CD4-positive, alpha-beta T cell treated with Interleukin-2 at 100 ng/mL for 4 hours (primary cell): ENCODE measurements at regions not wholly inside any gene's neighbourhood (a gene's known extent, or its start where the extent isn't known, plus 50 kb on each side); places are given as distances from the start of the nearest gene placed in this dataset.
A peak's percentile ranks its signal among the peaks of the same experiment; 100 is the strongest.
"Not testable (repeated sequence)": the region's sequence is repeated elsewhere in the genome, so short reads cannot be mapped to it uniquely, and the experiment has no call there.

Experiments used
- DNase-seq: peaks from one replicate; pipeline ENCODE4 v3.0.0-alpha.2; 2020; ENCODE audit warnings: low spot score

DNA sequence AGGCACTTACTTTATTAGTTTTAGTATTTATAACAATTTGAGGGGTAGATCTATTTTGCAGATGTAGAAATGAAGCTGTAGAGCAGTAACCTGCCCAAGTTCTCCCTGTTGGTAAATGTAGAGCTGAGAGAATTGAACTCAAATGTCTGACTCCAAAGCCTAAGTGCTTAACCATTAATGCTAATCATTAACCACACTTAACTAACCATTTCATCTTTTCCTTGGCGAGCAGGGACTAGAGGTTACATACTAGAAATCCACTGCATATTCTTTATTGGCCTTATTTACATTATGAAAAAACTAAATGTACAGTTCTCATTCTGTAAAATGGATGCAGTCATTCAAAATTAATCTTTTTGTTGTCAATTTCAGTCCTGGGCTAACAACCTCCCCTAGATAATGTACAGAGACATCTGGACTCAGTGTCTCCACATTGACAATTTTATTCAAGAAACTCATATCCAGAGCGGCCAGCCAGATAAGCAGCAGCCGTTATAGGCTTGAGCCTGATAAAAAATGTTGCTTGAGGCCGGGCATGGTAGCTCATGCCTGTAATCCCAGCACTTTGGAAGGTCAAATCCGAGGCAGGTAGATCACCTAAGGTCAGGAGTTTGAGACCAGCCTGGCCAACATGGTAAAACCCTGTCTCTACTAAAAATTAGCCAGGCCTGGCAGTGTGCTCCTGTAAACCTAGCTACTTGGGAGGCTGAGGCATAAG, 76.7 kb upstream of the PICALM start:
- DNase-seq, result no peak

- no peak for DNase-seq
Measured at GRCh38 chr11:86144846-86145245, 76.0 kb upstream of the PICALM start.

DNA sequence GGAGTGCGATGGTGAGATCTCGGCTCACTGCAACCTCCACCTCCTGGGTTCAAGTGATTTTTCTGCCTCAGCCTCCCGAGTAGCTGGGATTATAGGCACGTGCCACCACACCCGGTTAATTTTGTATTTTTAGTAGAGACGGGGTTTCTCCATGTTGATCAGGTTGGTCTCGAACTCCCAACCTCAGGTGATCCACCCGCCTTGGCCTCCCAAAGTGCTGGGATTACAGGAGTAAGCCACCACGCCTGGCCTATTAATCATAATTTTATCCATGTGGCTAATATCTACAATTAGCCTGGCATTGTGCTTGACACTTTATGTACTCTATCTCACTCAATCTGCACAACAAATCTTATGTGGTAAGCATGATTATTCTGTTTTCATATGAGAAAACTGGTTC, 75.2 kb upstream of the PICALM start:
- not testable (repeated sequence) for DNase-seq

DNA sequence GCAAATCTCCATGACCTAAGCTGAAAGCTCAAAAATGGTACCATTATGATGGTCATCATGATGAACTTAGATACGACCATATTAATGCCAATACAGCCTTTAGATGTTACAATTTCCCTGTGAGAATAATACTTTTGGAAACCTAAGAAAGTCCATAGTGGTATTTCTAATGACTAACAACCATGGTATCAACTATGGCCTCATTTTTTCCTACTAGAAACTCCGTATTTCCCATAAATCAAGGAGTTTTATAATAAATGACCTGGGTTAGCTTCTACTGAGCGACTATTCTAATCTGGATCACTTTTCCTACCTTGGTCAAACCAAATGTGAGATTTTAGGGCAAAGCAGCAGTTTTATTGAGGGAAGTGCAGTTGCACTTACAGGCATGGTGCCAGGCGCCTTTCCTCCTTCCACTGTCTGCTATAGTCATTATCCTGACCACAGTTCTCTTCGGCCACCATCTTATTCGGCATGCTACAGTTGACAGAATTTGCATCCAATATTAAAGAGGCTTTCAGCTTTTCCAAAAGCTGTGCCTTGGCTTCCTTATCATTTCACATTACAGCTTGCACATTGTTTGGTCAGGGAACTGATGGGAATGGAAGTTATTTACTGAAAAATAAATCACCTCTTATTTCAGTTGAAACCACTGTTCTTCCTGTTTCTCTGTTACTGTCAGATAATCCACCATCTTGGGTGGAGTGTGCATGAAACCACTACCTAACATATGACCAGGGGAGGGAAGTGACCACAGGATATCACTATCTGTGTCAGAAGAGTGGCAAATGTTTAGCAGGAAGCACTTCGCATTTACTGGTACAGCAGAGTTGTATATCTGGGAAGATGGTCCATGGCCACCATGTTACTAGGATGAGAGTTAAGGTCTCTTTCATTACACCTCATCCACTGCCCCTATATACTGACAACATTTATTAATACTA, 74.5 kb upstream of the PICALM start:
- peak; percentile 26 for DNase-seq

- no peak for DNase-seq
Measured at GRCh38 chr11:86142170-86142569, 73.3 kb upstream of the PICALM start.

- no peak for DNase-seq
Measured at GRCh38 chr11:86141727-86142126, 72.8 kb upstream of the PICALM start.

GRCh38 chr11:86140334-86140990, 71.6 kb upstream of the PICALM start:
- DNase-seq, result no peak

DNA sequence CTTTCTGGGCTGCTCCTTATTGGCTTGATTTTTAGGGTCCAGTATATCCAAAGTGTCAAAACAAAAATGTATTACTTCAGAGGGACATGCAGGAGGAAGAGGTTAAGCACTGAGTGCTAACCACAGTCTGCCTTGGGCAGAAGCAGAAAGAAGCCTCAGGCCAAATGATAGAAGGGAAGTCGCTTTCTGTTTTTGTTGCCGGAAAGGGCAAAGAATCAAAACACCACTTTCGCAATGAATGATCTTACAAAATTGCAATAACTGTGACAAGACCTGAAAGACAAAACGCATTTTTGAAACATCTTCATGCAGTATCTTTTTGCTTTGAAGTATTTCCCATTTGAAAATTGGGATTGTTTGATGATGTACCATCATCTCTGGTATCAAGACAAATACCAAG, 70.1 kb upstream of the PICALM start:
- peak; percentile 54 for DNase-seq

DNA sequence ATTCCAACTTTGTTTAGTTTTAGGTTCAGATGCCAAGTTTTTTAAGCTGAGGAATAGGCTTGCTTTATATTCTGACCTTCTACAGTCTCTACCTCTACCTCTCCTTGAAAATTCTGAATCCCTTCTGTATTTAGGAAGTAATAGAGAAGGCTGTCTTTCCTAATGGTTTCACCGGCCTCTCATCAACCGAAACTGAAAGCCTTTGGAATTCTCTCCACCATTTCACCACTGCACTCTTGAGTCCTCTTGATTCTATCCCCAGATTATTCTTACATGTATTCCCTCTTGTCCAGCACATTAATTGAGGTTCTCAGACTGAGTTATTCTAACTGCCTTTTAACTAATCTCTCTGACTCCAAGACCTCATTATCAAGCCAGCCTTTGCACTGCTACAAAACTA, 67.7 kb upstream of the PICALM start:
- no peak for DNase-seq

DNA sequence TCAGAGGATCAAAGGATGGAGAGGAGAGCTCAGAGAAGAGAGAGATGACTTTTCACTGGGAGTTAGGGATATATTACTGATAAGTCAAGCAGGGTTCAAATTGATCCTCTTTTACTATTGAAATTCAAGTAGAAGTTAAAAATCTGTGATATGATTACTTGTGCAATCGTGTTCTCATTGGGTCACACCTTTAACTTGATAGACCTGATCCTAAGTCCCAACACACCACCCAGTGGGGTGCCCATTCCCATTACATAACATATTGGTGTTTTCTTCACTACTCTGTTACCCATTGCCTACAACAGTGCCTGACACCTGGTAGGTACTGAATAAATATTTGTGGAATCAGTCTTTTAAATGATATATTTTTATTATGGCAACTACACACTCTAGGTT, 66.4 kb upstream of the PICALM start:
- DNase-seq, result no peak

DNA sequence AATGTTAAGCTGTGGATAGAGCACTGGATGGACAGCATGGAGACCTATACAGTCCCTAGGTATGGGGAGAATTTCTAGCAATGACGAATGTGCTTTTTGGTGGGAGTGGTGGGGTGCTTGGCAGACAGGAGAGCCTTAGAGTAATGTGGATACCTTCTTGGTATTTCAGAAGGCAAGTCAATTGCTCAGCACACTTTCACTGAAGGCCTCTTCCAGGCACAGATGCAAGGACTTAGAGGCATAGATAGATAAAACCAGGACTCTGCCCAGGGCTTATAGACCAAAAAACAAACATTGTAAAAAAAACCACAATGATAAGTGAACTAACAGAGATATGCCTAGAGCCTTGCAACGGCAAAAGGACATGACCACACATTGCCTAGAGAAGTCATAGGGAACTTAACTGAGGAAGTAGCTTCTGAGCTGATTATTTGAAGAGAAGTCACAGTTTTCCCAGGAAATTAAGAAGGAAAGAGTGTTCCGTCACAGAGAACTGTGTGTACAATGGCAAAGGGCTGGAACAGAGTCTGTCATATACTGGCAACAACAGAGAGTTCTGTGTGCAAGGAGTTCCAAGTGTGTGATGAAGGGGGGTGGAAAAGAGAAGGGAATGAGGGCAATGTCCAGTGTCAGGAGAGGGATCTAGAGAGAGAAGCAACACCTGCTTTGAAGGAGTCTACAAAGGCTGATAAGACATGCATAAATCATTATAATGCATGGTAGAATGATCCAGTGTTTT, 65.9 kb upstream of the PICALM start:
- no peak for DNase-seq

DNA sequence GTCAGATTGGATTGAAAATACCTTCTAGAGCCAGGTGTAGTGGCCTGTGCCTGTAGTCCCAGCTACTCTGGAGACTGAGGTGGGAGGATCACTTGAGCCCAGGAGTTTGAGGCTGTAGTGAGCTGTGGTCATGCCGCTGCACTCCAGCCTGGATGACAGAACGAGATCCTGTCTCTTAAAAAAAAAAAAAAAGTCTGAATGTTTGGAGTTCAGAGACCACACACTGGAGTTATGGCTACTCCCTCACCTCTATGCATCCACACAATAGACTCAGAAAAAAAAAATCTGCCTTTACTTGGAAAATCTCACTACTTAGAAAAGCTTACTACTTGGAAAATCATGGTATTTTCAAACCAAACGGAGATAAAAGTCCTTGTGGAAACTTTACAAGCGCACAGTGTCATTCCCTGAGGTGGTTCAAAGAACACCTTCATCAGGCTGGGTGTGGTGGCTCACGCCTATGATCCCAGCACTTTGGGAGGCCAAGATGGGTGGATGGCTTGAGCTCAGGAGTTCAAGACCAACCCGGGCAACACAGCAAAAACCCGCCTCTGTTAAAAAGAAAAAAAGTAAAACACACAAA, 63.9 kb upstream of the PICALM start:
- DNase-seq, result no peak

GRCh38 chr11:86129740-86130540, 61.1 kb upstream of the PICALM start:
- DNase-seq, result no peak

DNA sequence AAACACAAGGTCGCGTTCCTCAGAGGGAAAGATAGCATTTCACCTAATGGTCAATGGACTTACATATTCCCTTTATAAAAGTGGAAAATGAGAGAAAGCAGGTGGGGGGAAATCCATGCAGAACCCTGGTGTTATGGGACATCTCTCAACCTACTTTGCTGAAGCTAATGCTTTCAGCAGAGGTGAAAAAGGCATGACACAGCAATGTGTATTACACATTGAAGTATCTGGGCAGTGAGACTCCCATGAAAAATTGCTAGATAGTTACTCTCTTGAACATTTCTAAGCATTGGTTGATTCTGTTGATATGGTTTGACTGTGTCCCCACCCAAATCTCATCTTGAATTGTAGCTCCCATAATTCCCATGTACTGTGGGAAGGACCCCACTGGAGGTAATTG, 60.0 kb upstream of the PICALM start:
- no peak for DNase-seq

DNA sequence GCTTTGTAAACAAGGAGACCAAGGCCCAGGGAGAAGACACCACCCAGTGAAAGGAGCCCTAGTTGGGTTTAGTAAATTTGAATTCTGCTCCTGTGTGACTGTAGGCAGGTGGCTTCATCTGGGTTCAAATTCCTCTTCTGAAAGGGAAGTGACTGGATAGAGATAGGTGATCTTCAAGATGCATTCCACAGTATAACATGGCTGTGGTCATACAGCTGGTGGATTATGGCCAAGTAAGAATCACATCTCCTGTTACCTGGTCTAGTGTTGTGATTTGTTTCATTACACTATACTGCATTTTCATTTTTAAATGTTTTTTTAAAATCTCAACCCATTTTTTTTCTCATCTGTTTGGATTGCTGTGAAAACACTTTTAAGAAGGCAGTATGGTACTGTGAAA, 58.0 kb upstream of the PICALM start:
- DNase-seq, result no peak

GRCh38 chr11:86124251-86125233, 55.7 kb upstream of the PICALM start:
- DNase-seq, result no peak

DNA sequence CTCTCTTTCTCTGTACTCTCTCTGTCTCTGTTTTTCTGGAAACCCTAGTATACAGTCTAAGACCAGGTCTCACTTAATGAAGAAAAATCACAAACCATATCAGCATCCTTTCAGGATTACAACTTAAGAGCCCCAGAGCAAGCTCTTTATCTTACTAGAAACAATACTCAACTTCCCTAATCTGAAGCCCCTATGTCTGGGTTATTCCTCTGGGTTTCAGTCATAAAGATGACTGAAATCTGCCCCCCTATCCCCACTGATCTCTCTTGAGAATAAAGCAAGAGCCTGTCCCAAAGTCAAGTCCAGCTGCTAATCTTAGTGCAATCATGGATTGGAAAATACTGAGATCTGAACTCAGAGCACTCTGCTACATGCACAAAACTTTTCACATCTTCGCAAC, 53.9 kb upstream of the PICALM start:
- DNase-seq, result no peak

DNA sequence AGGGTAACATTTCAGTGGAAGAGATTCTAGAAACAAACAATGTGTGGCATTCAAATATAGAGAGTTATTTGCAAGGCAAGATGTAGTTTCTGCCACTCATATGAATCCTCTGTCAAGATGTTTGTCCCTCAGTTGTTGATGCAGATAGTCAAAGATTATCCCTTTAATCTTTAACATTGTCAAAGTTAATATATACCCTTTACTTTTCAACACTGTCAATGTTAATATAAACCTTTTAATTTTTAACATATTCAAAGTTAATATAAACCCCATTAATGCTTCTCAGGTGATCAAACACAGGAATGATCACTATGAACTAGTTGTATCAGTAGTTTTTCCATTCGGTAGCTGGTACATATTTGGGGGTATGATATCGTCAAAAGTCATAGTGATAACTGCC, 51.9 kb upstream of the PICALM start:
- no peak for DNase-seq

GRCh38 chr11:86119906-86120305, 51.0 kb upstream of the PICALM start:
- no peak for DNase-seq

GRCh38 chr11:86119077-86119476, 50.2 kb upstream of the PICALM start:
- DNase-seq, result no peak
